ENCODE measurements at regions not wholly inside any gene's neighbourhood (a gene's known extent, or its start where the extent isn't known, plus 50 kb on each side); places are given as distances from the start of the nearest gene placed in this dataset.

- H3K4me3 ChIP-seq (ENCODE audit: low read depth, low read length): no peak overlapping the region
- DNase-seq (ENCODE audit: low read depth): no peak
- TF ChIP-seq MYC (IDR thresholded peaks at IDR 0.05; ENCODE audit: low read depth, low read length) (no peak), MAX (IDR thresholded peaks at IDR 0.05; ENCODE audit: low read depth, low read length) (no peak), POLR2A (IDR thresholded peaks at IDR 0.05; ENCODE audit: extremely low read depth, insufficient read length) (no peak), CTCF (IDR thresholded peaks at IDR 0.05; ENCODE audit: low read depth, low read length) (no peak)
These were observed 244.5 kb upstream of the KCNMB2 start for GRCh38 chr3:178291574-178292370.

GRCh38 chr3:178295292-178295912 is 240.8 kb upstream of the KCNMB2 start:
- TF ChIP-seq MAX (IDR thresholded peaks at IDR 0.05; ENCODE audit: low read depth, low read length): no peak
- no peak for TF ChIP-seq CTCF (IDR thresholded peaks at IDR 0.05; ENCODE audit: low read depth, low read length)
- TF ChIP-seq POLR2A (IDR thresholded peaks at IDR 0.05; ENCODE audit: extremely low read depth, insufficient read length): no peak
- TF ChIP-seq MYC (IDR thresholded peaks at IDR 0.05; ENCODE audit: low read depth, low read length): no peak
- DNase-seq (ENCODE audit: low read depth): no peak
- H3K4me3 ChIP-seq (ENCODE audit: low read depth, low read length): no peak overlapping the region

- no peak for TF ChIP-seq CTCF (IDR thresholded peaks at IDR 0.05; ENCODE audit: low read depth, low read length)
- TF ChIP-seq MAX (IDR thresholded peaks at IDR 0.05; ENCODE audit: low read depth, low read length): no peak
- TF ChIP-seq POLR2A (IDR thresholded peaks at IDR 0.05; ENCODE audit: extremely low read depth, insufficient read length): no peak
- no peak for TF ChIP-seq MYC (IDR thresholded peaks at IDR 0.05; ENCODE audit: low read depth, low read length)
- H3K4me3 ChIP-seq (ENCODE audit: low read depth, low read length): no peak overlapping the region
- no peak for DNase-seq (ENCODE audit: low read depth)
These were observed 239.0 kb upstream of the KCNMB2 start for GRCh38 chr3:178297199-178297598.

- no peak overlapping the region for H3K4me3 ChIP-seq (ENCODE audit: low read depth, low read length)
- no peak for DNase-seq (ENCODE audit: low read depth)
- TF ChIP-seq MAX (IDR thresholded peaks at IDR 0.05; ENCODE audit: low read depth, low read length) (no peak), CTCF (IDR thresholded peaks at IDR 0.05; ENCODE audit: low read depth, low read length) (no peak), MYC (IDR thresholded peaks at IDR 0.05; ENCODE audit: low read depth, low read length) (no peak), POLR2A (IDR thresholded peaks at IDR 0.05; ENCODE audit: extremely low read depth, insufficient read length) (no peak)
These were observed 238.5 kb upstream of the KCNMB2 start for GRCh38 chr3:178297740-178298139.

- TF ChIP-seq MYC (IDR thresholded peaks at IDR 0.05; ENCODE audit: low read depth, low read length) (no peak), CTCF (IDR thresholded peaks at IDR 0.05; ENCODE audit: low read depth, low read length) (no peak), POLR2A (IDR thresholded peaks at IDR 0.05; ENCODE audit: extremely low read depth, insufficient read length) (no peak), MAX (IDR thresholded peaks at IDR 0.05; ENCODE audit: low read depth, low read length) (no peak)
- no peak for DNase-seq (ENCODE audit: low read depth)
- no peak overlapping the region for H3K4me3 ChIP-seq (ENCODE audit: low read depth, low read length)
These were observed 235.7 kb upstream of the KCNMB2 start for GRCh38 chr3:178300441-178300959.
